ENCODE measurements at regions not wholly inside any gene's neighbourhood (a gene's known extent, or its start where the extent isn't known, plus 50 kb on each side); places are given as distances from the start of the nearest gene placed in this dataset.

GRCh38 chr10:91355998-91356397 lies 54.1 kb upstream of the HECTD2 start:
- Histone ChIP-seq H3K9me3 (ENCODE audit: insufficient read depth in 2 of 2, low read depth in 1 of 2, low read length in 1 of 2) (no peaks in the 10 kb centered on the region), H3K23ac (ENCODE audit: insufficient read length) (no peak overlapping the region), H3K14ac (ENCODE audit: insufficient read length) (no peak overlapping the region), H3K79me1 (ENCODE audit: low read depth, low read length) (no peaks in the 10 kb centered on the region), H4K20me1 (replicated peaks in 1 of 2; ENCODE audit: control insufficient read depth in 1 of 2, insufficient read depth in 2 of 2, low read length in 2 of 2) (no peaks in the 10 kb centered on the region), H3K36me3 (ENCODE audit: control insufficient read depth in 2 of 4, insufficient read depth in 4 of 4, low read length in 3 of 4) (no peaks in the 10 kb centered on the region), H2BK120ac (replicated peaks; ENCODE audit: low read depth, low read length) (no peak overlapping the region), H3K4me1 (replicated peaks in 1 of 4; ENCODE audit: control insufficient read depth in 3 of 4, insufficient read depth in 4 of 4, low read length in 3 of 4) (no peaks in the 10 kb centered on the region), H3K23me2 (ENCODE audit: low read depth, low read length) (no peaks in the 10 kb centered on the region), H3K4me3 (ENCODE audit: extremely low read depth in 1 of 4, insufficient read depth in 2 of 4, low read depth in 3 of 4, low read length in 4 of 4) (no peak overlapping the region), H2BK20ac (ENCODE audit: low read length) (no peak overlapping the region), H3K27me3 (replicated peaks in 1 of 4; ENCODE audit: control insufficient read depth in 3 of 4, extremely low read depth in 1 of 4, insufficient read depth in 3 of 4, low read length in 3 of 4) (no peaks in the 10 kb centered on the region), H3K18ac (ENCODE audit: extremely low read depth, low read length) (no peak overlapping the region), H4K5ac (ENCODE audit: insufficient read length, low read depth, low read length) (no peak overlapping the region), H3K4me2 (ENCODE audit: insufficient read depth in 1 of 2, low read depth in 2 of 2, low read length in 2 of 2) (no peak overlapping the region), H2BK5ac (ENCODE audit: low read depth, low read length) (no peak overlapping the region), H3K56ac (replicated peaks; ENCODE audit: insufficient read length, low read depth, low read length) (no peak overlapping the region), H2BK15ac (ENCODE audit: low read length) (no peak overlapping the region), H3K9ac (replicated peaks in 1 of 4; ENCODE audit: extremely low read depth in 1 of 4, low read depth in 3 of 4, low read length in 3 of 4) (no peak overlapping the region), H2AFZ (ENCODE audit: low read length) (no peak overlapping the region), H2AK5ac (ENCODE audit: low read depth, low read length) (no peak overlapping the region), H3K27ac (ENCODE audit: low read depth, low read length) (no peak overlapping the region), H4K91ac (replicated peaks; ENCODE audit: insufficient read length, low read length) (no peak overlapping the region), H3K79me2 (ENCODE audit: control insufficient read depth in 1 of 2, insufficient read depth in 2 of 2, low read length in 2 of 2) (no peaks in the 10 kb centered on the region), H2BK12ac (ENCODE audit: low read depth, low read length) (no peak overlapping the region), H4K8ac (ENCODE audit: extremely low read depth, insufficient read depth, low read length) (no peak overlapping the region), H3K4ac (replicated peaks; ENCODE audit: insufficient read length, low read depth, low read length) (no peak overlapping the region)
- POLR2A ChIA-PET (ENCODE audit: partially characterized antibody) = no interaction called here
- FAIRE-seq (no peak), DNase-seq (ENCODE audit: low read depth in 1 of 2, low spot score in 2 of 2) (no peak)
- CTCF ChIA-PET (ENCODE audit: partially characterized antibody) = interaction anchor here (0.7 kb wide), 1 partner anchor 34 kb away, joined by 3 read pairs; no protein-coding TSS in a partner anchor
- 83% methylated on average over 3 of the region's 3 CpGs; no CpG with 5 or more reads in 1 of the 2 experiments for WGBS, 2 experiments (ENCODE audit: extremely low coverage in 1 of 2, insufficient coverage in 1 of 2, insufficient read length in 1 of 2, insufficient replicate concordance in 2 of 2, low coverage in 1 of 2, low lambda C conversion rate in 2 of 2, missing lambda C conversion rate in 1 of 2)
- no peak for TF ChIP-seq TAF1 (IDR thresholded peaks at IDR 0.05; ENCODE audit: low read depth, low read length)
- no peak for TF ChIP-seq CHD2 (IDR thresholded peaks at IDR 0.05; ENCODE audit: low read length)
- no peak for TF ChIP-seq SIN3A (conservative IDR thresholded peaks at IDR 0.05 in 1 of 2, IDR thresholded peaks at IDR 0.05 in 1 of 2; ENCODE audit: low read depth in 1 of 2, low read length in 2 of 2)
- no peak for TF ChIP-seq MAFK (IDR thresholded peaks at IDR 0.05; ENCODE audit: low read depth, low read length)
- no peak for TF ChIP-seq EP300 (IDR thresholded peaks at IDR 0.05; ENCODE audit: borderline replicate concordance in 1 of 2, low read depth in 2 of 2, low read length in 2 of 2)
- TF ChIP-seq NRF1 (IDR thresholded peaks at IDR 0.05; ENCODE audit: low read depth, low read length) = no peak
- TF ChIP-seq TEAD4 (IDR thresholded peaks at IDR 0.05; ENCODE audit: low read depth, low read length) = no peak
- no peak for TF ChIP-seq BCL11A (IDR thresholded peaks at IDR 0.05; ENCODE audit: low read depth in 2 of 2, low read length in 2 of 2)
- no peak for TF ChIP-seq PHF8 (conservative IDR thresholded peaks at IDR 0.05; ENCODE audit: low read depth, low read length)
- TF ChIP-seq KDM5A (IDR thresholded peaks at IDR 0.05; ENCODE audit: low read length) = no peak
- no peak for TF ChIP-seq YY1 (IDR thresholded peaks at IDR 0.05; ENCODE audit: low read depth, low read length)
- TF ChIP-seq TAF7 (optimal IDR thresholded peaks at IDR 0.05; ENCODE audit: borderline replicate concordance, low read depth, low read length) = no peak
- no peak for TF ChIP-seq CEBPB (IDR thresholded peaks at IDR 0.05; ENCODE audit: low read depth, low read length)
- no peak for TF ChIP-seq POLR2A (IDR thresholded peaks at IDR 0.05; ENCODE audit: control extremely low read depth in 1 of 2, low read depth in 2 of 2, low read length in 2 of 2)
- no peak for TF ChIP-seq RAD21 (IDR thresholded peaks at IDR 0.05 in 1 of 2, conservative IDR thresholded peaks at IDR 0.05 in 1 of 2; ENCODE audit: low read depth in 2 of 2, low read length in 2 of 2)
- TF ChIP-seq EGR1 (IDR thresholded peaks at IDR 0.05; ENCODE audit: borderline replicate concordance, low read depth, low read length) = no peak

All from H1 (cell line).